ENCODE measurements at regions not wholly inside any gene's neighbourhood (a gene's known extent, or its start where the extent isn't known, plus 50 kb on each side); places are given as distances from the start of the nearest gene placed in this dataset.

GRCh38 chr2:221135699-221136098, 436.4 kb downstream of the EPHA4 start:
- Histone ChIP-seq H3K9ac (ENCODE audit: low read length) (no peak overlapping the region), H3K4me3 (ENCODE audit: low read length) (no peak overlapping the region), H3K4me2 (ENCODE audit: low read length) (no peak overlapping the region), H3K27me3 (ENCODE audit: insufficient read depth, low read depth, low read length) (no peaks in the 10 kb centered on the region), H4K20me1 (ENCODE audit: insufficient read depth) (no peaks in the 10 kb centered on the region), H3F3A (ENCODE audit: insufficient read depth, low read length, poor library complexity, severe bottlenecking) (no peaks in the 10 kb centered on the region), H3K36me3 (ENCODE audit: insufficient read depth, low read length) (no peaks in the 10 kb centered on the region), H3K27ac (ENCODE audit: low read length) (no peak overlapping the region), H3K79me2 (replicated peaks; ENCODE audit: insufficient read depth, low read length) (no peaks in the 10 kb centered on the region), H2AFZ (ENCODE audit: low read depth, low read length) (no peak overlapping the region), H3K9me3 (ENCODE audit: low read length) (no peaks in the 10 kb centered on the region), H3K9me2 (ENCODE audit: insufficient read depth, low read length) (no peaks in the 10 kb centered on the region)
- TF ChIP-seq EZH2 (IDR thresholded peaks at IDR 0.05; ENCODE audit: borderline replicate concordance, insufficient read depth, low read length, poor library complexity, severe bottlenecking): no peak
- TF ChIP-seq RAD21 (conservative IDR thresholded peaks at IDR 0.05): no peak
- TF ChIP-seq EP300 (conservative IDR thresholded peaks at IDR 0.05; ENCODE audit: poor library complexity, severe bottlenecking): no peak
- TF ChIP-seq TAF1 (IDR thresholded peaks at IDR 0.05; ENCODE audit: low read depth): no peak
- TF ChIP-seq POLR2AphosphoS5 (IDR thresholded peaks at IDR 0.05): no peak
- TF ChIP-seq MXI1 (conservative IDR thresholded peaks at IDR 0.05; ENCODE audit: poor library complexity, severe bottlenecking): no peak

GRCh38 chr2:221137385-221137784, 434.7 kb downstream of the EPHA4 start:
- no peaks in the 10 kb centered on the region for H3K27me3 ChIP-seq (ENCODE audit: insufficient read depth, low read depth, low read length)
- no peak overlapping the region for H3K4me2 ChIP-seq (ENCODE audit: low read length)
- H3K4me3 ChIP-seq (ENCODE audit: low read length): no peak overlapping the region
- no peak for TF ChIP-seq POLR2AphosphoS5 (IDR thresholded peaks at IDR 0.05)
- no peak for TF ChIP-seq CTCF (IDR thresholded peaks at IDR 0.05; ENCODE audit: poor library complexity, severe bottlenecking)
- no peak for TF ChIP-seq EZH2 (IDR thresholded peaks at IDR 0.05; ENCODE audit: borderline replicate concordance, insufficient read depth, low read length, poor library complexity, severe bottlenecking)
- TF ChIP-seq EP300 (conservative IDR thresholded peaks at IDR 0.05; ENCODE audit: poor library complexity, severe bottlenecking): no peak
- no peak for TF ChIP-seq TAF1 (IDR thresholded peaks at IDR 0.05; ENCODE audit: low read depth)
- TF ChIP-seq RAD21 (conservative IDR thresholded peaks at IDR 0.05): no peak
- TF ChIP-seq MXI1 (conservative IDR thresholded peaks at IDR 0.05; ENCODE audit: poor library complexity, severe bottlenecking): no peak
- TF ChIP-seq SMC3 (conservative IDR thresholded peaks at IDR 0.05; ENCODE audit: poor library complexity): no peak
- TF ChIP-seq REST (IDR thresholded peaks at IDR 0.05; ENCODE audit: borderline replicate concordance): no peak
- no peaks in the 10 kb centered on the region for H3K9me2 ChIP-seq (ENCODE audit: insufficient read depth, low read length)
- H3K79me2 ChIP-seq (replicated peaks; ENCODE audit: insufficient read depth, low read length): no peaks in the 10 kb centered on the region
- H2AFZ ChIP-seq (ENCODE audit: low read depth, low read length): no peak overlapping the region
- no peak overlapping the region for H3K27ac ChIP-seq (ENCODE audit: low read length)
- no peaks in the 10 kb centered on the region for H3K36me3 ChIP-seq (ENCODE audit: insufficient read depth, low read length)
- H3F3A ChIP-seq (ENCODE audit: insufficient read depth, low read length, poor library complexity, severe bottlenecking): no peaks in the 10 kb centered on the region
- no peak overlapping the region for H3K9ac ChIP-seq (ENCODE audit: low read length)
- no peaks in the 10 kb centered on the region for H3K9me3 ChIP-seq (ENCODE audit: low read length)
- H4K20me1 ChIP-seq (ENCODE audit: insufficient read depth): no peaks in the 10 kb centered on the region
